ENCODE measurements at regions not wholly inside any gene's neighbourhood (a gene's known extent, or its start where the extent isn't known, plus 50 kb on each side); places are given as distances from the start of the nearest gene placed in this dataset.

DNA sequence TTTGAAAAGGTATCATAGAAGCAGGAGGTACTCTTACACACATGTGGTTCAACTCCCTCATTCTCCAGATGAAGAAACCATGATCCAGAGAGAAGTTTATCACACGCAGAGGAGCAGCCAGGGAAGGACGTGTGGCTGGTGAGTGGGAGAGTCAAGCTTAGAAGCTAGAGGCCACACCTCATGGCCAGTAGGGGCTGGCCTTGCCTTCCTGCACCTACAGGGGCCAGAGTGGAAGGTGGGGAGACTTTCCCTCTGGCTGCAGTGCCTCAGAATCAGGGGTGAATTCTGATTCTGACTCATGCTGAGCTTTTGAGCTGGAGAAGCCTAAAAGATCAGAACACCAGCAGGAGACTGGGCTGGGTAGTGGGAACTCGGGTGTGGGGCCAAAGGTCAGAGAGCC is 1067.9 kb downstream of the BCL11B start:
- ChIA-PET CTCF (no interaction called here), POLR2A (no interaction called here)
- Histone ChIP-seq H3K4me1 (ENCODE audit: control insufficient read depth, insufficient read depth, low read length) (no peaks in the 10 kb centered on the region), H3K36me3 (ENCODE audit: control insufficient read depth in 2 of 2, insufficient read depth in 1 of 2, low read length in 2 of 2) (no peaks in the 10 kb centered on the region), H3K27ac (ENCODE audit: extremely low read depth, low read depth, low read length) (no peak overlapping the region), H3K4me3 (ENCODE audit: low read depth, low read length) (no peak overlapping the region), H3K9me3 (ENCODE audit: control insufficient read depth, insufficient read depth, low read depth, low read length) (no peaks in the 10 kb centered on the region)
- TF ChIP-seq KLF10 (tag by site-specific recombination; IDR thresholded peaks at IDR 0.05) (no peak), KLF17 (tag by site-specific recombination; IDR thresholded peaks at IDR 0.05) (no peak), ZSCAN18 (tag by site-specific recombination; IDR thresholded peaks at IDR 0.05) (no peak)

DNA sequence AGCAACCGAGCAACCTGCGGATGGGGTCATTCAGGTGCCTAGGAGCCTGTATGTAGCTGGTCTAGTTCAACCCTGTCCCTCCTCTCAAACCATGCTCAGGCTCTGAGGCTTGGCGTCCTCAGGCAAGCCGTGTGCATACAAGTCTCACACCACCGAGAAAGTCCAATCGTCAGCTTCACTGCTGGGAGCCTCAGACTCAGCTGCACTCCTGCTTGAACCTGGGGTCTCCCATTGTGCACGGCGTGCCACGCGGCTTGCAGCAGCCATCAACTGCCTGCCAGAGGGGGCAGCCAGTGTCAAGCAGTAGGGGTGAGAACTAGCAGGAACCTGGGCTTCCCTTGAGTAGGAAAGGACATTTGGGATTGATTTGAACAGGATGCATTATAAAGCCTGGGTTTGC is 1064.6 kb downstream of the BCL11B start:
- Histone ChIP-seq H3K27ac (ENCODE audit: extremely low read depth, low read depth, low read length) (no peak overlapping the region), H3K4me3 (ENCODE audit: low read depth, low read length) (no peak overlapping the region), H3K4me1 (ENCODE audit: control insufficient read depth, insufficient read depth, low read length) (no peaks in the 10 kb centered on the region), H3K36me3 (ENCODE audit: control insufficient read depth in 2 of 2, insufficient read depth in 1 of 2, low read length in 2 of 2) (no peaks in the 10 kb centered on the region), H3K9me3 (ENCODE audit: control insufficient read depth, insufficient read depth, low read depth, low read length) (no peaks in the 10 kb centered on the region)
- ChIA-PET CTCF (no interaction called here), POLR2A (no interaction called here)
- no peak for TF ChIP-seq ZNF23 (tag by site-specific recombination; IDR thresholded peaks at IDR 0.05; ENCODE audit: borderline replicate concordance)
- no peak for TF ChIP-seq ZBTB1 (tag by site-specific recombination; IDR thresholded peaks at IDR 0.05)
- TF ChIP-seq KLF7 (tag by site-specific recombination; IDR thresholded peaks at IDR 0.05; ENCODE audit: borderline replicate concordance) = no peak
- no peak for TF ChIP-seq MZF1 (tag by site-specific recombination; IDR thresholded peaks at IDR 0.05; ENCODE audit: borderline replicate concordance)
- no peak for TF ChIP-seq ZNF48 (tag by site-specific recombination; IDR thresholded peaks at IDR 0.05)
- TF ChIP-seq, protein P1, sequence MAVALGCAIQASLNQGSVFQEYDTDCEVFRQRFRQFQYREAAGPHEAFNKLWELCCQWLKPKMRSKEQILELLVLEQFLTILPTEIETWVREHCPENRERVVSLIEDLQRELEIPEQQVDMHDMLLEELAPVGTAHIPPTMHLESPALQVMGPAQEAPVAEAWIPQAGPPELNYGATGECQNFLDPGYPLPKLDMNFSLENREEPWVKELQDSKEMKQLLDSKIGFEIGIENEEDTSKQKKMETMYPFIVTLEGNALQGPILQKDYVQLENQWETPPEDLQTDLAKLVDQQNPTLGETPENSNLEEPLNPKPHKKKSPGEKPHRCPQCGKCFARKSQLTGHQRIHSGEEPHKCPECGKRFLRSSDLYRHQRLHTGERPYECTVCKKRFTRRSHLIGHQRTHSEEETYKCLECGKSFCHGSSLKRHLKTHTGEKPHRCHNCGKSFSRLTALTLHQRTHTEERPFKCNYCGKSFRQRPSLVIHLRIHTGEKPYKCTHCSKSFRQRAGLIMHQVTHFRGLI (tag by site-specific recombination; IDR thresholded peaks at IDR 0.05) = no peak
- no peak for TF ChIP-seq GFI1B (tag by site-specific recombination; IDR thresholded peaks at IDR 0.05)
- TF ChIP-seq, protein P2, sequence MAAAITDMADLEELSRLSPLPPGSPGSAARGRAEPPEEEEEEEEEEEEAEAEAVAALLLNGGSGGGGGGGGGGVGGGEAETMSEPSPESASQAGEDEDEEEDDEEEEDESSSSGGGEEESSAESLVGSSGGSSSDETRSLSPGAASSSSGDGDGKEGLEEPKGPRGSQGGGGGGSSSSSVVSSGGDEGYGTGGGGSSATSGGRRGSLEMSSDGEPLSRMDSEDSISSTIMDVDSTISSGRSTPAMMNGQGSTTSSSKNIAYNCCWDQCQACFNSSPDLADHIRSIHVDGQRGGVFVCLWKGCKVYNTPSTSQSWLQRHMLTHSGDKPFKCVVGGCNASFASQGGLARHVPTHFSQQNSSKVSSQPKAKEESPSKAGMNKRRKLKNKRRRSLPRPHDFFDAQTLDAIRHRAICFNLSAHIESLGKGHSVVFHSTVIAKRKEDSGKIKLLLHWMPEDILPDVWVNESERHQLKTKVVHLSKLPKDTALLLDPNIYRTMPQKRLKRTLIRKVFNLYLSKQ (tag by site-specific recombination; IDR thresholded peaks at IDR 0.05; ENCODE audit: borderline replicate concordance) = no peak
- TF ChIP-seq, protein P3, sequence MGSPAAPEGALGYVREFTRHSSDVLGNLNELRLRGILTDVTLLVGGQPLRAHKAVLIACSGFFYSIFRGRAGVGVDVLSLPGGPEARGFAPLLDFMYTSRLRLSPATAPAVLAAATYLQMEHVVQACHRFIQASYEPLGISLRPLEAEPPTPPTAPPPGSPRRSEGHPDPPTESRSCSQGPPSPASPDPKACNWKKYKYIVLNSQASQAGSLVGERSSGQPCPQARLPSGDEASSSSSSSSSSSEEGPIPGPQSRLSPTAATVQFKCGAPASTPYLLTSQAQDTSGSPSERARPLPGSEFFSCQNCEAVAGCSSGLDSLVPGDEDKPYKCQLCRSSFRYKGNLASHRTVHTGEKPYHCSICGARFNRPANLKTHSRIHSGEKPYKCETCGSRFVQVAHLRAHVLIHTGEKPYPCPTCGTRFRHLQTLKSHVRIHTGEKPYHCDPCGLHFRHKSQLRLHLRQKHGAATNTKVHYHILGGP (tag by site-specific recombination; IDR thresholded peaks at IDR 0.05) = no peak
- no peak for TF ChIP-seq PRDM1 (tag by site-specific recombination; IDR thresholded peaks at IDR 0.05)
- TF ChIP-seq PRDM4 (tag by site-specific recombination; IDR thresholded peaks at IDR 0.05) = no peak
- no peak for TF ChIP-seq HOXD13 (CRISPR knock-in tag; IDR thresholded peaks at IDR 0.05; ENCODE audit: borderline replicate concordance)
- TF ChIP-seq ZSCAN23 (tag by site-specific recombination; IDR thresholded peaks at IDR 0.05) = no peak
- TF ChIP-seq GLIS2 (tag by site-specific recombination; IDR thresholded peaks at IDR 0.05) = no peak
